ENCODE measurements at regions not wholly inside any gene's neighbourhood (a gene's known extent, or its start where the extent isn't known, plus 50 kb on each side); places are given as distances from the start of the nearest gene placed in this dataset.

GRCh38 chr14:101031721-101032120 lies 128.2 kb upstream of the RTL1 start:
- no peaks in the 10 kb centered on the region for H3K4me1 Mint-ChIP-seq (ENCODE audit: low read depth)
- DNase-seq (ENCODE audit: low spot score): no peak
- no peaks in the 10 kb centered on the region for H3K27me3 Mint-ChIP-seq (ENCODE audit: insufficient read depth)
- no peaks in the 10 kb centered on the region for H3K9me3 Mint-ChIP-seq
- intact Hi-C loops (cut with micrococcal nuclease): no loop called here
- H3K27ac Mint-ChIP-seq: no peak overlapping the region
- no peak overlapping the region for H3K4me3 Mint-ChIP-seq
- H3K36me3 Mint-ChIP-seq (ENCODE audit: low read depth): no peaks in the 10 kb centered on the region

DNA sequence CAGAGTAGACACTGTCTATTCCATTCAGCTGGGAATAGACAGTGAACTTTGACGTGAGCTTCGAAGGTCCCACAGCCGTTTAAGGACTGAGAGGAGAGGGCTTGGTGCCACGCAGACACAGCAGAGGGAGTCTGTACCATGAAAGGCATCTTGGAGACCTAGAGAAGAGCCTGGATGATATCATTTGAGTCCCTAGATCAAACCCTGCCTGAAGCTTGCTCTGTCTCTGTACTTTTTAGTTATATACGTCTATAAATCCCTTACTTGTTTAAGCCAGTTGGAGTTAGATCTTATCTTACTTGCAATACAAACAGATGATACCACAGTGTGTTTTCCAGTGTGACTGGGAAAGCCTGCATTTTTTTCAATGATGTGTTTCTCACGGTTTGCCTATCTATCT lies 128.9 kb upstream of the RTL1 start:
- Mint-ChIP-seq H3K36me3 (ENCODE audit: low read depth) (no peaks in the 10 kb centered on the region), H3K4me3 (no peak overlapping the region), H3K4me1 (ENCODE audit: low read depth) (no peaks in the 10 kb centered on the region), H3K27ac (no peak overlapping the region), H3K27me3 (ENCODE audit: insufficient read depth) (no peaks in the 10 kb centered on the region), H3K9me3 (no peaks in the 10 kb centered on the region)
- no peak for DNase-seq (ENCODE audit: low spot score)
- intact Hi-C loops (cut with micrococcal nuclease): no loop called here

DNA sequence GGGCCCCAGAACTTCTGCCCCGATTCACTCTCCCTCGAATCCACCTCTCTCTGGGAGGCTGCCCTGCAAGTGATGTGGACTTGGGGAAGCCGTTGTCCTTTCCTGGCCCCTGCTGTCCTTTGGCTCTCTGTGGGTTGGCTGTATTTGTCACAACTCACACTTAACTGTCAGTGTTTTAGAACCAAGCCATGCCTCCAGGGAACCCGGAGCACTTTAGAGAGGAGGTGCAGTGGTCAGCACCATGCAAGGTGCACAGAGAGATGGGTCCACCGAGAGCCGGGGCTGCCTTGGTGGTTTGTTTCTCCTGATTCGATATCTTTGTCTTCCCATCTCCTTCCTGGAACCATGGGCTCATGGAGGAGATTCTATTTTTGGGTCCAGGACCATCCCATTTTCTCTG lies 129.5 kb upstream of the RTL1 start:
- no peak for DNase-seq (ENCODE audit: low spot score)
- no peaks in the 10 kb centered on the region for H3K4me1 Mint-ChIP-seq (ENCODE audit: low read depth)
- intact Hi-C loops (cut with micrococcal nuclease): no loop called here
- no peak overlapping the region for H3K27ac Mint-ChIP-seq
- no peaks in the 10 kb centered on the region for H3K36me3 Mint-ChIP-seq (ENCODE audit: low read depth)
- H3K4me3 Mint-ChIP-seq: no peak overlapping the region
- H3K9me3 Mint-ChIP-seq: no peaks in the 10 kb centered on the region
- no peaks in the 10 kb centered on the region for H3K27me3 Mint-ChIP-seq (ENCODE audit: insufficient read depth)

GRCh38 chr14:101033446-101034165 lies 130.1 kb upstream of the RTL1 start:
- no peak overlapping the region for H3K4me3 Mint-ChIP-seq
- H3K4me1 Mint-ChIP-seq (ENCODE audit: low read depth): no peaks in the 10 kb centered on the region
- H3K36me3 Mint-ChIP-seq (ENCODE audit: low read depth): no peaks in the 10 kb centered on the region
- no peak overlapping the region for H3K27ac Mint-ChIP-seq
- no peak for DNase-seq (ENCODE audit: low spot score)
- intact Hi-C loops (cut with micrococcal nuclease): no loop called here
- no peaks in the 10 kb centered on the region for H3K27me3 Mint-ChIP-seq (ENCODE audit: insufficient read depth)
- no peaks in the 10 kb centered on the region for H3K9me3 Mint-ChIP-seq

GRCh38 chr14:101034986-101035385 lies 131.5 kb upstream of the RTL1 start:
- intact Hi-C loops (cut with micrococcal nuclease): no loop called here
- Mint-ChIP-seq H3K27me3 (ENCODE audit: insufficient read depth) (no peaks in the 10 kb centered on the region), H3K27ac (no peak overlapping the region)

DNA sequence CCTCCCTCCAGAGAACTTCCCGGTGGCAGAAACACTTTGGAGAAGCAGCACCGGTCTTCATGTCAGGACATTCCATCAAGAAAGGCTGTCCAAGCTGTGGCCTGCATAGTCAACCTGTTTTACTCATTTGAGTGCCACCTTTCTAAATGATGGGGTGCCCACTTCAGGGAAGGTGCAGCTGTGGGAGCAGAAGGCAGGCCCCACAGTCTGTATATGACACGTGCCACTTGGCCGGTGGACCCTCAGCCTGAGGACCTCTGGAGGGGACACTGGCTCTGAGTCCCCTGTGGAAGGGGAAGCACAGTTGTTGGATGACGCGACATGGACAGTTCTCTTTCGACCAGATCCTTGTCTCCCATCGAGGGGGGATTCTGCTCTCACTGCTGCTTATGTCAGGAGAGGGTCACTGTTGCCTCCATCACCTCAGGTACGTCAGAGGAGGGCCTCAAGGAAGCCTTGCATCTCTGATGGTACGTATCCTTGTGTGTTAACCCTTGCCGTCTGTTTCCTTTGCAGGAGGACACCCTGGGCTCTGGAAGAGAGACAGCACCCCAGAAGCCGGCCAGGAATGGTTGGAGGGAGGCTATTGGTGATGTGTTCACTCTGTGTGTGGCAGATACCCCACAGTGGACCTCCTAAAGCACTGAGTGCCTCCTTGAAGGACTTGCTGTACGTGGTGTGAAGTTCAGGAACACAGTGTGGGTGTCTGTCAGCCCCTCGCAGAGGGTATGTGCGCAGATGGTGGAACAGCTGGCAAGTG lies 132.1 kb upstream of the RTL1 start:
- no peaks in the 10 kb centered on the region for H3K9me3 Mint-ChIP-seq
- H3K27me3 Mint-ChIP-seq (ENCODE audit: insufficient read depth): no peaks in the 10 kb centered on the region
- intact Hi-C loops (cut with micrococcal nuclease): no loop called here
- no peak for DNase-seq (ENCODE audit: low spot score)
- no peak overlapping the region for H3K27ac Mint-ChIP-seq
- no peaks in the 10 kb centered on the region for H3K4me1 Mint-ChIP-seq (ENCODE audit: low read depth)
- no peaks in the 10 kb centered on the region for H3K36me3 Mint-ChIP-seq (ENCODE audit: low read depth)
- H3K4me3 Mint-ChIP-seq: no peak overlapping the region

More at GRCh38 chr14:101034986-101035385, 131.5 kb upstream of the RTL1 start:
- Mint-ChIP-seq H3K9me3 (no peaks in the 10 kb centered on the region), H3K4me1 (ENCODE audit: low read depth) (no peaks in the 10 kb centered on the region), H3K4me3 (no peak overlapping the region), H3K36me3 (ENCODE audit: low read depth) (no peaks in the 10 kb centered on the region)
- DNase-seq (ENCODE audit: low spot score): no peak

GRCh38 chr14:101037021-101037817 lies 133.7 kb upstream of the RTL1 start:
- Mint-ChIP-seq H3K4me3 (no peak overlapping the region), H3K27ac (no peak overlapping the region), H3K27me3 (ENCODE audit: insufficient read depth) (no peaks in the 10 kb centered on the region), H3K9me3 (no peaks in the 10 kb centered on the region), H3K36me3 (ENCODE audit: low read depth) (no peaks in the 10 kb centered on the region), H3K4me1 (ENCODE audit: low read depth) (no peaks in the 10 kb centered on the region)
- intact Hi-C loops (cut with micrococcal nuclease): no loop called here
- DNase-seq (ENCODE audit: low spot score): no peak

DNA sequence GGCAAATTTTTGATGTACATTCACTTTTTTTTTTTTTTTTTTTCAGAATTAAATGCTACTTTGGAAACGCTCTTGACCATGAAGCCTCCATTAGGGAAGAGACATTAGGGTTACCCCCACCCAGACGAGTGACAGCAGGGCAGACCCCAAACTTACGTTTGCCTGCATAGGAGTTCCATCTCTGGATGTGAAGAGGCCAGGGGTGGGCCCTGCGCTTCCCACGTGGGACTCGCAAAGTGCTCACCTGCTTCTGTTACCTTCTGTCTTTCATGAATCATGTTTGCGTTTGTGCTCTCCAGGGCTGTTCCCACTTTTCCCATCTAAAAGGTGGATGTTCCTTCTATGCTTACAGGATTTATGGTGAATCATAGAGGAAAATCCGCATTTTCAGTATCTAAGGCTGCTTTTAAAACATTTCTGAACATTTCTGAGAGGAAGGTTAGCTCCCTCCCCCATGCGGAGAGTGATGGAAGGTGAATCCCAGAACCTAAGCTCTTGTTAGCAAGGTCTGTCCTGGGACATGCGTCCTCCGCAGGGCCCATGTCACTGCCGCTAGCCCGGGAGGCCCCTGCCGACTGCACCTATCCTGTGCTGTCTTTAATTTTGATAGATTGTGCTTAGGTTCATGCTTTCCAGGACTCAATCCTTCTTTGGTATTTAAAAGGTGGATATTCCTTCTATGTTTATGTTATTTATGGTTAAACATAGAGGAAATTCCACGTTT lies 135.7 kb upstream of the RTL1 start:
- H3K36me3 Mint-ChIP-seq (ENCODE audit: low read depth): no peaks in the 10 kb centered on the region
- no peaks in the 10 kb centered on the region for H3K27me3 Mint-ChIP-seq (ENCODE audit: insufficient read depth)
- no peak overlapping the region for H3K4me3 Mint-ChIP-seq
- no peak for DNase-seq (ENCODE audit: low spot score)
- intact Hi-C loops (cut with micrococcal nuclease): no loop called here
- H3K27ac Mint-ChIP-seq: no peak overlapping the region
- H3K9me3 Mint-ChIP-seq: no peaks in the 10 kb centered on the region
- H3K4me1 Mint-ChIP-seq (ENCODE audit: low read depth): no peaks in the 10 kb centered on the region

GRCh38 chr14:101039755-101040138 lies 136.2 kb upstream of the RTL1 start:
- Mint-ChIP-seq H3K36me3 (ENCODE audit: low read depth) (no peaks in the 10 kb centered on the region), H3K4me3 (no peak overlapping the region), H3K9me3 (no peaks in the 10 kb centered on the region), H3K4me1 (ENCODE audit: low read depth) (no peaks in the 10 kb centered on the region), H3K27ac (no peak overlapping the region), H3K27me3 (ENCODE audit: insufficient read depth) (no peaks in the 10 kb centered on the region)
- DNase-seq (ENCODE audit: low spot score): no peak
- intact Hi-C loops (cut with micrococcal nuclease): no loop called here

DNA sequence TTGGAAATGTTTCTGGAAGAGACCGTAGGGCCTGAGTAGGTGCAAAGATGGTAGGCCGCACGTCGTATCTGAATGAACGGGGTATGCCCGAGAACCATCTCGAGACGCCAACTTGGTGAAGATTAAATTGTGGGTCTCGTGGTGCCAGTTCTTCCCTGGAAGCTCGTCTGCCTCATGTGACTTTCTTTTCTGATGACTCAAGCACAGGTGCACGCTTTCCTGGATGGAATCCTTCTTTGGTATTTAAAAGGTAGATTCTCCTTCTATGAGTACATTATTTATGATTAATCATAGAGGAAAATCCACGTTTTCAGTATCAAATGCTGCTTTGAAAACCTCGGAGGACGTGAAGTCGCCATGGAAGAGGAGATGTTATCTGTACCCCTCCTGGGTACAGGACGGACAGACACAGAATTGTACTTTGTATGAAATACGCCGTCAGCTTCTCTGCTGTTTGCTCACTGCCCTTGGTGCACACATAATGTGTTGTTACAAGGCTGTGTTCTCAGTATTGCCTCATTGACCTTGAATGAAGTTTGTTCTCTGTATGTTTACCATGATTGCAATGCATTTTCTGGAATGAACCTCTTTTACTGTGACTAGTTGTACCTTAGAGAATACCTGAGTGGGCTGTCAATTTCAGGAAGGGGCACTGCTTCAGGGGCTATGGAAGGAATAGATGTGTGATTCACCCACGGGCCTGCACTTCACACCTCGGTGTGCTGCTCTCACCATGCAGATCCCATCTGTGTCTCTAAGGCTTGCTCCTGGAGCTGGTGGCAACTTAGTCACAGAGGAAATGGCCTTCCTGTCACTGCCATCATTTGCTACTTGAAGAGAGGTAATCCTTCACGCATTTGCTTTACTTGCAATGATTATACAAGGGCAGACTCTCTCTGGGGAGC lies 137.3 kb upstream of the RTL1 start:
- H3K4me1 Mint-ChIP-seq (ENCODE audit: low read depth): no peaks in the 10 kb centered on the region
- H3K36me3 Mint-ChIP-seq (ENCODE audit: low read depth): no peaks in the 10 kb centered on the region

DNA sequence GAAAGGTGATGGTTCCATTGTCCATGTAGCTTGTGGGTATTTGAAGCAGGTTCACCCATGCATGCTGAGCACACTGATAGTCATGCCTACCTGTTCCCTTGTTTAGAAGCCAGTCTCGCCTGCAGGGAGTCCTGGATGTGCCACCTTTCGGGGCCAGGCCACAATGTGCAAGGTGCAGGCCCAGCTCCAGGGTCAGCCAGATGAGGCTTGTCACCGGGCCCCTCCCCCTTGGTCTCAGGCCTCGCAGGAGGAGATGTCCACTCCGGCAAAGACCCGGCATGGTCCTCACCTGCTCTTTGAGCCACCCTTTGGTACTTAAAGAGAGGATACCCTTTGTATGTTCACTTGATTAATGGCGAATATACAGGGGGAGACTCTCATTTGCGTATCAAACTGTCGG lies 140.4 kb upstream of the RTL1 start:
- Mint-ChIP-seq H3K4me3 (no peak overlapping the region), H3K27ac (no peak overlapping the region), H3K36me3 (ENCODE audit: low read depth) (no peaks in the 10 kb centered on the region), H3K9me3 (no peaks in the 10 kb centered on the region), H3K4me1 (ENCODE audit: low read depth) (no peaks in the 10 kb centered on the region), H3K27me3 (ENCODE audit: insufficient read depth) (no peaks in the 10 kb centered on the region)
- DNase-seq (ENCODE audit: low spot score): no peak
- intact Hi-C loops (cut with micrococcal nuclease): no loop called here

More for the DNA sequence above, 137.3 kb upstream of the RTL1 start:
- no peak for DNase-seq (ENCODE audit: low spot score)
- H3K9me3 Mint-ChIP-seq: no peaks in the 10 kb centered on the region
- intact Hi-C loops (cut with micrococcal nuclease): no loop called here
- no peak overlapping the region for H3K27ac Mint-ChIP-seq
- H3K4me3 Mint-ChIP-seq: no peak overlapping the region
- H3K27me3 Mint-ChIP-seq (ENCODE audit: insufficient read depth): no peaks in the 10 kb centered on the region

DNA sequence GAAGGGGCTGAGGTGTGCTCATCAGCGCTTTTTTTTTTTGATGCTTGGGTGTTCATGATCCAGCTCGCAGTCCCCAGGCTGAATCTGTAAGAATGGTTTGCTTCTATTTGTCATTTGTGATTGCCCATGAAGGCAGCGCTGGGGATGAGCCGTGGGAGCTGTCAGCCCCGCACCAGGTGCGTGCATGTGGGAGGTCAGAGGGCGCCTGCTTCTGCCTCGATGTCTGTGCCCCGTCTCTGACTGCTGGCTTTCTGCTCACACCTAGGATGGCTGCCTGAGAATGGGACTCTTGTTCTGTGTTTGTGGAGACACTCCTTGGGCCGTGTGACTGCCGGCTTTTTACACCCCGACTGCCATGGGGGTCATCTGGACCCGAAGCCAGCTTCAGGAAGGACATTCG lies 141.2 kb upstream of the RTL1 start:
- no peak overlapping the region for H3K4me3 Mint-ChIP-seq
- no peaks in the 10 kb centered on the region for H3K4me1 Mint-ChIP-seq (ENCODE audit: low read depth)
- H3K9me3 Mint-ChIP-seq: no peaks in the 10 kb centered on the region
- intact Hi-C loops (cut with micrococcal nuclease): no loop called here
- no peak overlapping the region for H3K27ac Mint-ChIP-seq
- H3K36me3 Mint-ChIP-seq (ENCODE audit: low read depth): no peaks in the 10 kb centered on the region
- no peak for DNase-seq (ENCODE audit: low spot score)
- H3K27me3 Mint-ChIP-seq (ENCODE audit: insufficient read depth): no peaks in the 10 kb centered on the region

All from activated T-helper 1 cell treated with anti-CD3 and anti-CD28 coated beads, Interleukin-12 subunit alpha, Interleukin-12 subunit beta, Interleukin-2, Interleukin-4 antibody, amounts not matched to agents 30 ng/mL and 10 ng/mL and 1 ng/mL, durations not matched to agents 14 hours and 24 hours and 36 hours (primary cell).